ENCODE measurements at regions not wholly inside any gene's neighbourhood (a gene's known extent, or its start where the extent isn't known, plus 50 kb on each side); places are given as distances from the start of the nearest gene placed in this dataset.

DNA sequence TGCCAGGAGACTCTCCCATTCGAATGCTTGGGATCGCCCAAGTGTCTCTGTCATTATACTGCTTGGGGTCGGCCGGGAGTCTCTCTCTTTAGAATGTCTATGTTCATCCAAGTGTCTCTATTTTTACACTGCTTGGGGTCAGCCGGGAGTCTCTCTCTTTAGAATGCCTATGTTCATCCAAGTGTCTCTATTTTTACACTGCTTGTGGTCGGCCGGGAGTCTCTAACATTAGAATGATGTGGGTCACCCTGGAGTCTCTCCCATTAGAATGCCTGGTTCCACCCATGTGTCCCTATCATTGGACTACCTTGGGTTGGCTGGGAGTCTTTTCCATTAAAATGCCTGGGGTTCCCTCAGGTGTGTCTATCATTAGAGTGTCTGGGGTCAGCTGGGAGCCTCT lies 2230.4 kb downstream of the TP53TG3F start:
- TF ChIP-seq CTCF (IDR thresholded peaks at IDR 0.05) = no peak
- TF ChIP-seq TEAD4 (CRISPR knock-in tag; IDR thresholded peaks at IDR 0.05) = no peak
- TF ChIP-seq ESRRA (CRISPR knock-in tag; IDR thresholded peaks at IDR 0.05; ENCODE audit: borderline replicate concordance) = no peak
- TF ChIP-seq ETV6 (CRISPR knock-in tag; IDR thresholded peaks at IDR 0.05) = no peak
- TF ChIP-seq ZNF121 (CRISPR knock-in tag; IDR thresholded peaks at IDR 0.05) = no peak
- TF ChIP-seq, protein P1, sequence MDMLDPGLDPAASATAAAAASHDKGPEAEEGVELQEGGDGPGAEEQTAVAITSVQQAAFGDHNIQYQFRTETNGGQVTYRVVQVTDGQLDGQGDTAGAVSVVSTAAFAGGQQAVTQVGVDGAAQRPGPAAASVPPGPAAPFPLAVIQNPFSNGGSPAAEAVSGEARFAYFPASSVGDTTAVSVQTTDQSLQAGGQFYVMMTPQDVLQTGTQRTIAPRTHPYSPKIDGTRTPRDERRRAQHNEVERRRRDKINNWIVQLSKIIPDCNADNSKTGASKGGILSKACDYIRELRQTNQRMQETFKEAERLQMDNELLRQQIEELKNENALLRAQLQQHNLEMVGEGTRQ (CRISPR knock-in tag; IDR thresholded peaks at IDR 0.05) = no peak

Data from WTC11 (cell line).